WTC11 (cell line): ENCODE measurements at regions not wholly inside any gene's neighbourhood (a gene's known extent, or its start where the extent isn't known, plus 50 kb on each side); places are given as distances from the start of the nearest gene placed in this dataset.

Experiments
- ATAC-seq: fragments of 200-7000 bp; cut with Tn5 transposase; 2 replicates; pipeline ENCODE4 v1.10.0; 2021; ENCODE audit warnings: mild to moderate bottlenecking, moderate library complexity
- CTCF ChIA-PET: fragments of 300-600 bp; sonication (Branson Sonifier 250); formaldehyde crosslinking; loops from one replicate; lab custom pipeline; 2021; ENCODE audit warnings: antibody characterized with exemption; lab: Charles Lee
- POLR2A ChIA-PET: fragments of 350-600 bp; sonication (Branson Sonifier 250); formaldehyde crosslinking; loops from one replicate; lab custom pipeline; 2021; ENCODE audit warnings: antibody characterized with exemption; lab: Charles Lee
- DNase-seq: peaks from one replicate; pipeline ENCODE4 v3.0.0; 2021; ENCODE audit warnings: low spot score
- H3K27ac Mint-ChIP-seq: 2 replicates; pipeline ENCODE4 v1.8.0; 2021; ENCODE audit warnings: mixed read lengths
- H3K27me3 Mint-ChIP-seq: 2 replicates; pipeline ENCODE4 v1.8.0; 2021; ENCODE audit warnings: low read depth, mild to moderate bottlenecking, moderate library complexity, mixed read lengths
- H3K36me3 Mint-ChIP-seq: 2 replicates; pipeline ENCODE4 v1.8.0; 2021; ENCODE audit warnings: mixed read lengths
- H3K4me1 Mint-ChIP-seq: 2 replicates; pipeline ENCODE4 v1.8.0; 2022; ENCODE audit warnings: mixed read lengths
- H3K4me3 Mint-ChIP-seq: 2 replicates; pipeline ENCODE4 v1.8.0; 2021; ENCODE audit warnings: mild to moderate bottlenecking, moderate library complexity, mixed read lengths
- H3K9me3 Mint-ChIP-seq: 2 replicates; pipeline ENCODE4 v1.8.0; 2021; ENCODE audit warnings: mixed read lengths
- CBFB ChIP-seq: sonication (generic); formaldehyde crosslinking; IDR thresholded peaks from 2 replicates; pipeline ENCODE4 v1.8.1; 2022; ENCODE audit warnings: mild to moderate bottlenecking, low read depth, missing genetic modification reagents
- FOXP1 ChIP-seq: sonication (generic); formaldehyde crosslinking; IDR thresholded peaks from 2 replicates; pipeline ENCODE4 v1.8.0; 2022; ENCODE audit warnings: missing genetic modification reagents, mild to moderate bottlenecking, moderate library complexity, borderline replicate concordance
- MYBL2 ChIP-seq: sonication (generic); formaldehyde crosslinking; IDR thresholded peaks from 2 replicates; pipeline ENCODE4 v1.8.1; 2023; ENCODE audit warnings: mild to moderate bottlenecking, moderate library complexity, missing genetic modification reagents
- NR2C2 ChIP-seq: sonication (generic); formaldehyde crosslinking; IDR thresholded peaks from 2 replicates; pipeline ENCODE4 v1.8.0; 2022; ENCODE audit warnings: mild to moderate bottlenecking, missing genetic modification reagents
- NR3C1 ChIP-seq: sonication (generic); formaldehyde crosslinking; conservative IDR thresholded peaks from 2 replicates; pipeline ENCODE4 v1.8.1; 2023; ENCODE audit warnings: low read depth, mild to moderate bottlenecking, missing genetic modification reagents
- PRRX2 ChIP-seq: fragments of 250-450 bp; sonication (Bioruptor Pico); IDR thresholded peaks from 2 replicates; pipeline ENCODE4 v1.8.0; 2021; ENCODE audit warnings: mild to moderate bottlenecking
- RORB ChIP-seq: fragments of 250-450 bp; sonication (Bioruptor Pico); IDR thresholded peaks from 2 replicates; pipeline ENCODE4 v1.9.0; 2021; ENCODE audit warnings: mild to moderate bottlenecking
- SMAD3 ChIP-seq: sonication (generic); formaldehyde crosslinking; IDR thresholded peaks from 2 replicates; pipeline ENCODE4 v1.8.0; 2022; ENCODE audit warnings: missing genetic modification reagents, mild to moderate bottlenecking, borderline replicate concordance
- SOX15 ChIP-seq: fragments of 250-450 bp; sonication (Bioruptor Pico); IDR thresholded peaks from 2 replicates; pipeline ENCODE4 v1.9.0; 2021; ENCODE audit warnings: mild to moderate bottlenecking
- SP1 ChIP-seq: sonication (generic); formaldehyde crosslinking; conservative IDR thresholded peaks from 2 replicates; pipeline ENCODE4 v1.8.1; 2022; ENCODE audit warnings: missing genetic modification reagents
- TCF7 ChIP-seq: sonication (generic); formaldehyde crosslinking; IDR thresholded peaks from 2 replicates; pipeline ENCODE4 v1.8.0; 2022; ENCODE audit warnings: mild to moderate bottlenecking, low read depth, missing genetic modification reagents, moderate library complexity
- TP53 ChIP-seq: sonication (generic); formaldehyde crosslinking; IDR thresholded peaks from 2 replicates; pipeline ENCODE4 v1.8.1; 2023; ENCODE audit warnings: mild to moderate bottlenecking, missing genetic modification reagents
- ZNF263 ChIP-seq: sonication (generic); formaldehyde crosslinking; IDR thresholded peaks from 2 replicates; pipeline ENCODE4 v1.8.1; 2022; ENCODE audit warnings: low read depth, mild to moderate bottlenecking, moderate library complexity, missing genetic modification reagents
- ZNF671 ChIP-seq: fragments of 250-450 bp; sonication (Bioruptor Pico); IDR thresholded peaks from 2 replicates; pipeline ENCODE4 v1.8.0; 2021; ENCODE audit warnings: mild to moderate bottlenecking
- TF ChIP-seq, protein P1 (sequence below): sonication (generic); formaldehyde crosslinking; IDR thresholded peaks from 2 replicates; pipeline ENCODE4 v1.8.1; 2022; ENCODE audit warnings: mild to moderate bottlenecking, missing genetic modification reagents, moderate library complexity, borderline replicate concordance
- TF ChIP-seq, protein P2 (sequence below): sonication (generic); formaldehyde crosslinking; IDR thresholded peaks from 2 replicates; pipeline ENCODE4 v1.8.1; 2022; ENCODE audit warnings: missing genetic modification reagents, borderline replicate concordance
- TF ChIP-seq, protein P3 (sequence below): sonication (generic); formaldehyde crosslinking; IDR thresholded peaks from 2 replicates; pipeline ENCODE4 v1.8.1; 2022; ENCODE audit warnings: low read depth, missing genetic modification reagents, borderline replicate concordance
- TF ChIP-seq, protein P4 (sequence below): sonication (generic); formaldehyde crosslinking; IDR thresholded peaks from 2 replicates; pipeline ENCODE4 v1.8.0; 2023; ENCODE audit warnings: missing genetic modification reagents, mild to moderate bottlenecking, borderline replicate concordance
- TF ChIP-seq, protein P5 (sequence below): fragments of 250-450 bp; sonication (Bioruptor Pico); conservative IDR thresholded peaks from 2 replicates; pipeline ENCODE4 v1.9.0; 2021; ENCODE audit warnings: mild to moderate bottlenecking
- TF ChIP-seq, protein P6 (sequence below): sonication (generic); formaldehyde crosslinking; IDR thresholded peaks from 2 replicates; pipeline ENCODE4 v1.8.0; 2022; ENCODE audit warnings: missing genetic modification reagents
- TF ChIP-seq, protein P7 (sequence below): sonication (generic); formaldehyde crosslinking; IDR thresholded peaks from 2 replicates; pipeline ENCODE4 v1.8.0; 2022; ENCODE audit warnings: mild to moderate bottlenecking, missing genetic modification reagents

DNA sequence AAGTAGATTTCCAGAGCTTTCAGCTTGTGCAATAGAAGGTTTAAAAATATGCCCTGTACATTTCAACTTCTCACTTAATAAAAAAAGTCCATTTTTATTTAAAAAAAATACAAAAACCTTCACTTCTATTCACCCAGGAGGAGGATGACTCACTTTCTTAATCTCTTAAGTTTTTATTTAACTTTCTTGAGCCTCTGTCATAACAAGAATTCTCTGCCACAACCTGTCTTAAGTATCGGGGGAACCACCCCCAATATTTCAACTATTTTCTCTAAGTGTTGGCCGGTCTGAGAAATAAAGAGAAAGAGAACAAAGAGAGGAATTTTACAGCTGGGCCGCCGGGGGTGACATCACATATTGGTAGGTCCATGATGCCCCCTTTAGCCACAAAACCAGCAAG is 58.4 kb downstream of the LRATD1 start (continued):
- TF ChIP-seq, protein P1, sequence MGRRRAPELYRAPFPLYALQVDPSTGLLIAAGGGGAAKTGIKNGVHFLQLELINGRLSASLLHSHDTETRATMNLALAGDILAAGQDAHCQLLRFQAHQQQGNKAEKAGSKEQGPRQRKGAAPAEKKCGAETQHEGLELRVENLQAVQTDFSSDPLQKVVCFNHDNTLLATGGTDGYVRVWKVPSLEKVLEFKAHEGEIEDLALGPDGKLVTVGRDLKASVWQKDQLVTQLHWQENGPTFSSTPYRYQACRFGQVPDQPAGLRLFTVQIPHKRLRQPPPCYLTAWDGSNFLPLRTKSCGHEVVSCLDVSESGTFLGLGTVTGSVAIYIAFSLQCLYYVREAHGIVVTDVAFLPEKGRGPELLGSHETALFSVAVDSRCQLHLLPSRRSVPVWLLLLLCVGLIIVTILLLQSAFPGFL (CRISPR knock-in tag), result no peak
- no peak for TF ChIP-seq NR2C2 (CRISPR knock-in tag)
- no peak for TF ChIP-seq SP1 (CRISPR knock-in tag)
- TF ChIP-seq, protein P2, sequence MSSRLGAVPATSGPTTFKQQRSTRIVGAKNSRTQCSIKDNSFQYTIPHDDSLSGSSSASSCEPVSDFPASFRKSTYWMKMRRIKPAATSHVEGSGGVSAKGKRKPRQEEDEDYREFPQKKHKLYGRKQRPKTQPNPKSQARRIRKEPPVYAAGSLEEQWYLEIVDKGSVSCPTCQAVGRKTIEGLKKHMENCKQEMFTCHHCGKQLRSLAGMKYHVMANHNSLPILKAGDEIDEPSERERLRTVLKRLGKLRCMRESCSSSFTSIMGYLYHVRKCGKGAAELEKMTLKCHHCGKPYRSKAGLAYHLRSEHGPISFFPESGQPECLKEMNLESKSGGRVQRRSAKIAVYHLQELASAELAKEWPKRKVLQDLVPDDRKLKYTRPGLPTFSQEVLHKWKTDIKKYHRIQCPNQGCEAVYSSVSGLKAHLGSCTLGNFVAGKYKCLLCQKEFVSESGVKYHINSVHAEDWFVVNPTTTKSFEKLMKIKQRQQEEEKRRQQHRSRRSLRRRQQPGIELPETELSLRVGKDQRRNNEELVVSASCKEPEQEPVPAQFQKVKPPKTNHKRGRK (CRISPR knock-in tag), result no peak
- TF ChIP-seq SMAD3 (CRISPR knock-in tag), result no peak
- TF ChIP-seq, protein P3, sequence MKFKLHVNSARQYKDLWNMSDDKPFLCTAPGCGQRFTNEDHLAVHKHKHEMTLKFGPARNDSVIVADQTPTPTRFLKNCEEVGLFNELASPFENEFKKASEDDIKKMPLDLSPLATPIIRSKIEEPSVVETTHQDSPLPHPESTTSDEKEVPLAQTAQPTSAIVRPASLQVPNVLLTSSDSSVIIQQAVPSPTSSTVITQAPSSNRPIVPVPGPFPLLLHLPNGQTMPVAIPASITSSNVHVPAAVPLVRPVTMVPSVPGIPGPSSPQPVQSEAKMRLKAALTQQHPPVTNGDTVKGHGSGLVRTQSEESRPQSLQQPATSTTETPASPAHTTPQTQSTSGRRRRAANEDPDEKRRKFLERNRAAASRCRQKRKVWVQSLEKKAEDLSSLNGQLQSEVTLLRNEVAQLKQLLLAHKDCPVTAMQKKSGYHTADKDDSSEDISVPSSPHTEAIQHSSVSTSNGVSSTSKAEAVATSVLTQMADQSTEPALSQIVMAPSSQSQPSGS (CRISPR knock-in tag), result no peak
- no peak for TF ChIP-seq TP53 (CRISPR knock-in tag)
- TF ChIP-seq, protein P4, sequence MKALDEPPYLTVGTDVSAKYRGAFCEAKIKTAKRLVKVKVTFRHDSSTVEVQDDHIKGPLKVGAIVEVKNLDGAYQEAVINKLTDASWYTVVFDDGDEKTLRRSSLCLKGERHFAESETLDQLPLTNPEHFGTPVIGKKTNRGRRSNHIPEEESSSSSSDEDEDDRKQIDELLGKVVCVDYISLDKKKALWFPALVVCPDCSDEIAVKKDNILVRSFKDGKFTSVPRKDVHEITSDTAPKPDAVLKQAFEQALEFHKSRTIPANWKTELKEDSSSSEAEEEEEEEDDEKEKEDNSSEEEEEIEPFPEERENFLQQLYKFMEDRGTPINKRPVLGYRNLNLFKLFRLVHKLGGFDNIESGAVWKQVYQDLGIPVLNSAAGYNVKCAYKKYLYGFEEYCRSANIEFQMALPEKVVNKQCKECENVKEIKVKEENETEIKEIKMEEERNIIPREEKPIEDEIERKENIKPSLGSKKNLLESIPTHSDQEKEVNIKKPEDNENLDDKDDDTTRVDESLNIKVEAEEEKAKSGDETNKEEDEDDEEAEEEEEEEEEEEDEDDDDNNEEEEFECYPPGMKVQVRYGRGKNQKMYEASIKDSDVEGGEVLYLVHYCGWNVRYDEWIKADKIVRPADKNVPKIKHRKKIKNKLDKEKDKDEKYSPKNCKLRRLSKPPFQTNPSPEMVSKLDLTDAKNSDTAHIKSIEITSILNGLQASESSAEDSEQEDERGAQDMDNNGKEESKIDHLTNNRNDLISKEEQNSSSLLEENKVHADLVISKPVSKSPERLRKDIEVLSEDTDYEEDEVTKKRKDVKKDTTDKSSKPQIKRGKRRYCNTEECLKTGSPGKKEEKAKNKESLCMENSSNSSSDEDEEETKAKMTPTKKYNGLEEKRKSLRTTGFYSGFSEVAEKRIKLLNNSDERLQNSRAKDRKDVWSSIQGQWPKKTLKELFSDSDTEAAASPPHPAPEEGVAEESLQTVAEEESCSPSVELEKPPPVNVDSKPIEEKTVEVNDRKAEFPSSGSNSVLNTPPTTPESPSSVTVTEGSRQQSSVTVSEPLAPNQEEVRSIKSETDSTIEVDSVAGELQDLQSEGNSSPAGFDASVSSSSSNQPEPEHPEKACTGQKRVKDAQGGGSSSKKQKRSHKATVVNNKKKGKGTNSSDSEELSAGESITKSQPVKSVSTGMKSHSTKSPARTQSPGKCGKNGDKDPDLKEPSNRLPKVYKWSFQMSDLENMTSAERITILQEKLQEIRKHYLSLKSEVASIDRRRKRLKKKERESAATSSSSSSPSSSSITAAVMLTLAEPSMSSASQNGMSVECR (CRISPR knock-in tag), result no peak
- TF ChIP-seq PRRX2 (CRISPR knock-in tag), result no peak

DNA sequence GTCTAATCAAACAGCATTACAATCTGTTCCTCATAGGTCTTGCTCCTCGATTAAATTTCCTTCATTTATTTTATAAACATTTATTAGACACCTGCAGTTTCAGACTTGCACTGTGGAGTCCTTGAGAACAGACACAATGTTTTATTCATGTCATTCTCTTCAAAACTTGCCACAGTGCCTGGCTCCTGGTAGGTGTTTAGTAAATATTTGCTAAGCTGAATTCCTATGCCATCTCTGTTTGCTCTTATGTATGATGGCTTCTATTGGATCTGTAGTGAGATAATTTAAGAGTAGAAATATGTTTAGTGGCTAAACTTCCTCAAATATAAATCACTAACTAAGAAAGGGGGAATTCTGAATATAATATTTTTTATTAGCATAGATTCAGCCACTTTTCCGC is 61.4 kb downstream of the LRATD1 start:
- no peak overlapping the region for H3K27ac Mint-ChIP-seq
- H3K4me1 Mint-ChIP-seq, result no peaks in the 10 kb centered on the region
- DNase-seq (no peak), ATAC-seq (no peak)
- CTCF ChIA-PET, result no interaction called here
- POLR2A ChIA-PET, result no interaction called here
- no peaks in the 10 kb centered on the region for H3K27me3 Mint-ChIP-seq
- peaks cover 33% of the 10 kb centered on the region for H3K9me3 Mint-ChIP-seq
- H3K36me3 Mint-ChIP-seq, result peaks cover 11% of the 10 kb centered on the region
- no peak overlapping the region for H3K4me3 Mint-ChIP-seq
- TF ChIP-seq, protein P5, sequence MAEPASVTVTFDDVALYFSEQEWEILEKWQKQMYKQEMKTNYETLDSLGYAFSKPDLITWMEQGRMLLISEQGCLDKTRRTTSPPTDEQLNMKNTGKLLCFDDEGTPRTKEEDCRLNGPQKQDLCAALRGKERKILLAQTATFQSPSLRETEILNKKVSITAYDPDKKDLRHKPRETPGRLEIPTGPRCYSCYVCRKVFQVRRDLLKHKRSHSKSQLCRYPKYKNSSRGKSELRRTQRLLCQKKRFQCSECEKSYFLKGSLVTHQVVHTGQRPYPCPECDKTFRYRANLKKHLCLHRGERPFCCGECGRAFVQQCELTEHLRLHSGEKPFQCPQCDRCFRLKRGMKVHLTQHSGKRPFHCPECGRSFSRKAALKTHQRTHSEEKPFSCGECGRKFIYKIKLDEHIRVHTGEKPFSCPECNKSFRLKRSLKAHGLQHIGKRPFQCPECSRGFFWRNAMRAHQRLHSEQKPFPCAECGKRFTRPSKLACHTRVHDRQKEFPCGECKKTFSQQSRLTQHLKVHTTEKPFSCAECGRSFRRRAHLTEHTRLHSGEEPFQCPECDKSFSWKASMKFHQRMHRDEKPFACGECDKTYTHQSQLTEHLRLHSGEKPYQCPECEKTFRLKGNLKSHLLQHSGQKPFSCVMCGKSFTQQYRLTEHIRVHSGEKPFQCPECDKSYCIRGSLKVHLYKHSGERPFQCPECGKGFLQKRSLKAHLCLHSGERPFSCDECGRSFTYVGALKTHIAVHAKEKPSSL (CRISPR knock-in tag), result no peak
- TF ChIP-seq, protein P6, sequence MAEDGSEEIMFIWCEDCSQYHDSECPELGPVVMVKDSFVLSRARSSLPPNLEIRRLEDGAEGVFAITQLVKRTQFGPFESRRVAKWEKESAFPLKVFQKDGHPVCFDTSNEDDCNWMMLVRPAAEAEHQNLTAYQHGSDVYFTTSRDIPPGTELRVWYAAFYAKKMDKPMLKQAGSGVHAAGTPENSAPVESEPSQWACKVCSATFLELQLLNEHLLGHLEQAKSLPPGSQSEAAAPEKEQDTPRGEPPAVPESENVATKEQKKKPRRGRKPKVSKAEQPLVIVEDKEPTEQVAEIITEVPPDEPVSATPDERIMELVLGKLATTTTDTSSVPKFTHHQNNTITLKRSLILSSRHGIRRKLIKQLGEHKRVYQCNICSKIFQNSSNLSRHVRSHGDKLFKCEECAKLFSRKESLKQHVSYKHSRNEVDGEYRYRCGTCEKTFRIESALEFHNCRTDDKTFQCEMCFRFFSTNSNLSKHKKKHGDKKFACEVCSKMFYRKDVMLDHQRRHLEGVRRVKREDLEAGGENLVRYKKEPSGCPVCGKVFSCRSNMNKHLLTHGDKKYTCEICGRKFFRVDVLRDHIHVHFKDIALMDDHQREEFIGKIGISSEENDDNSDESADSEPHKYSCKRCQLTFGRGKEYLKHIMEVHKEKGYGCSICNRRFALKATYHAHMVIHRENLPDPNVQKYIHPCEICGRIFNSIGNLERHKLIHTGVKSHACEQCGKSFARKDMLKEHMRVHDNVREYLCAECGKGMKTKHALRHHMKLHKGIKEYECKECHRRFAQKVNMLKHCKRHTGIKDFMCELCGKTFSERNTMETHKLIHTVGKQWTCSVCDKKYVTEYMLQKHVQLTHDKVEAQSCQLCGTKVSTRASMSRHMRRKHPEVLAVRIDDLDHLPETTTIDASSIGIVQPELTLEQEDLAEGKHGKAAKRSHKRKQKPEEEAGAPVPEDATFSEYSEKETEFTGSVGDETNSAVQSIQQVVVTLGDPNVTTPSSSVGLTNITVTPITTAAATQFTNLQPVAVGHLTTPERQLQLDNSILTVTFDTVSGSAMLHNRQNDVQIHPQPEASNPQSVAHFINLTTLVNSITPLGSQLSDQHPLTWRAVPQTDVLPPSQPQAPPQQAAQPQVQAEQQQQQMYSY, result no peak
- TF ChIP-seq CBFB (CRISPR knock-in tag), result no peak
- no peak for TF ChIP-seq SOX15 (CRISPR knock-in tag)
- TF ChIP-seq, protein P7, sequence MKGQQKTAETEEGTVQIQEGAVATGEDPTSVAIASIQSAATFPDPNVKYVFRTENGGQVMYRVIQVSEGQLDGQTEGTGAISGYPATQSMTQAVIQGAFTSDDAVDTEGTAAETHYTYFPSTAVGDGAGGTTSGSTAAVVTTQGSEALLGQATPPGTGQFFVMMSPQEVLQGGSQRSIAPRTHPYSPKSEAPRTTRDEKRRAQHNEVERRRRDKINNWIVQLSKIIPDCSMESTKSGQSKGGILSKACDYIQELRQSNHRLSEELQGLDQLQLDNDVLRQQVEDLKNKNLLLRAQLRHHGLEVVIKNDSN, result no peak
- no peak for TF ChIP-seq TCF7 (CRISPR knock-in tag)
- TF ChIP-seq ZNF671 (CRISPR knock-in tag), result no peak
- no peak for TF ChIP-seq NR3C1 (CRISPR knock-in tag)
- no peak for TF ChIP-seq ZNF263 (CRISPR knock-in tag)
- no peak for TF ChIP-seq MYBL2 (CRISPR knock-in tag)
- no peak for TF ChIP-seq FOXP1 (CRISPR knock-in tag)
- TF ChIP-seq RORB (CRISPR knock-in tag), result no peak
